HUES48 (cell line): ENCODE measurements at regions not wholly inside any gene's neighbourhood (a gene's known extent, or its start where the extent isn't known, plus 50 kb on each side); places are given as distances from the start of the nearest gene placed in this dataset.

Experiments
- H3K27ac ChIP-seq: one replicate; pipeline ENCODE4 v1.7.0; 2013; ENCODE audit warnings: low read depth, low read length, inconsistent platforms
- H3K27me3 ChIP-seq: 2 replicates; pipeline ENCODE4 v1.6.1; 2013; ENCODE audit warnings: mild to moderate bottlenecking, low read length; ENCODE audit not compliant: control insufficient read depth, insufficient read depth
- H3K36me3 ChIP-seq: 2 replicates; pipeline ENCODE4 v1.6.1; 2013; ENCODE audit warnings: low read length; ENCODE audit not compliant: control insufficient read depth, insufficient read depth
- H3K4me1 ChIP-seq: 2 replicates; pipeline ENCODE4 v1.6.1; 2013; ENCODE audit warnings: mild to moderate bottlenecking, low read length; ENCODE audit not compliant: control insufficient read depth, insufficient read depth
- H3K4me3 ChIP-seq: 2 replicates; pipeline ENCODE4 v1.5.1; 2013; ENCODE audit warnings: mild to moderate bottlenecking, low read depth, low read length
- H3K9ac ChIP-seq: 2 replicates; pipeline ENCODE4 v1.6.1; 2013; ENCODE audit warnings: mild to moderate bottlenecking, low read depth, low read length, moderate library complexity
- H3K9me3 ChIP-seq: 2 replicates; pipeline ENCODE4 v1.6.1; 2013; ENCODE audit warnings: low read length; ENCODE audit not compliant: control insufficient read depth, insufficient read depth

GRCh38 chr13:78428646-78429045, 174.7 kb downstream of the POU4F1 start:
- Histone ChIP-seq H3K9ac (no peak overlapping the region), H3K4me1 (peaks cover 20% of the 10 kb centered on the region), H3K27ac (no peak overlapping the region), H3K36me3 (no peaks in the 10 kb centered on the region), H3K9me3 (no peaks in the 10 kb centered on the region), H3K27me3 (no peaks in the 10 kb centered on the region), H3K4me3 (no peak overlapping the region)

GRCh38 chr13:78426183-78426582, 177.2 kb downstream of the POU4F1 start:
- Histone ChIP-seq H3K9ac (no peak overlapping the region), H3K36me3 (no peaks in the 10 kb centered on the region), H3K4me3 (no peak overlapping the region), H3K9me3 (no peaks in the 10 kb centered on the region), H3K27me3 (no peaks in the 10 kb centered on the region), H3K27ac (no peak overlapping the region), H3K4me1 (peaks cover 20% of the 10 kb centered on the region)

- Histone ChIP-seq H3K27me3 (no peaks in the 10 kb centered on the region), H3K4me3 (no peak overlapping the region), H3K4me1 (no peaks in the 10 kb centered on the region), H3K36me3 (no peaks in the 10 kb centered on the region), H3K9me3 (no peaks in the 10 kb centered on the region), H3K27ac (no peak overlapping the region), H3K9ac (no peak overlapping the region)
Observed at GRCh38 chr13:78420814-78421213, 182.5 kb downstream of the POU4F1 start.

- Histone ChIP-seq H3K4me1 (peaks cover 5% of the 10 kb centered on the region; the same call in 1 of the 2 replicates), H3K36me3 (no peaks in the 10 kb centered on the region), H3K27me3 (no peaks in the 10 kb centered on the region), H3K9ac (no peak overlapping the region), H3K9me3 (no peaks in the 10 kb centered on the region), H3K4me3 (no peak overlapping the region), H3K27ac (no peak overlapping the region)
Observed at GRCh38 chr13:78413887-78414553, 189.3 kb downstream of the POU4F1 start.

GRCh38 chr13:78410847-78411246, 192.5 kb downstream of the POU4F1 start:
- no peak overlapping the region for H3K27ac ChIP-seq

GRCh38 chr13:78410164-78410563, 193.2 kb downstream of the POU4F1 start:
- Histone ChIP-seq H3K4me3 (no peak overlapping the region), H3K27ac (no peak overlapping the region), H3K9ac (no peak overlapping the region), H3K9me3 (no peaks in the 10 kb centered on the region), H3K36me3 (no peaks in the 10 kb centered on the region), H3K4me1 (peaks cover 5% of the 10 kb centered on the region; the same call in 1 of the 2 replicates), H3K27me3 (no peaks in the 10 kb centered on the region)

More at GRCh38 chr13:78410847-78411246, 192.5 kb downstream of the POU4F1 start:
- Histone ChIP-seq H3K9ac (no peak overlapping the region), H3K27me3 (no peaks in the 10 kb centered on the region), H3K36me3 (no peaks in the 10 kb centered on the region), H3K4me1 (peaks cover 5% of the 10 kb centered on the region; the same call in 1 of the 2 replicates), H3K4me3 (no peak overlapping the region), H3K9me3 (no peaks in the 10 kb centered on the region)

- Histone ChIP-seq H3K4me1 (peaks cover 5% of the 10 kb centered on the region; the same call in 1 of the 2 replicates), H3K4me3 (no peak overlapping the region), H3K36me3 (no peaks in the 10 kb centered on the region)
Observed at GRCh38 chr13:78409172-78409571, 194.2 kb downstream of the POU4F1 start.

GRCh38 chr13:78404846-78405360, 198.4 kb downstream of the POU4F1 start:
- H3K4me3 ChIP-seq, result no peak overlapping the region
- no peaks in the 10 kb centered on the region for H3K27me3 ChIP-seq
- H3K9ac ChIP-seq, result no peak overlapping the region
- no peaks in the 10 kb centered on the region for H3K9me3 ChIP-seq
- H3K27ac ChIP-seq, result no peak overlapping the region
- H3K36me3 ChIP-seq, result no peaks in the 10 kb centered on the region
- H3K4me1 ChIP-seq, result peaks cover 8% of the 10 kb centered on the region

More at GRCh38 chr13:78409172-78409571, 194.2 kb downstream of the POU4F1 start:
- Histone ChIP-seq H3K27ac (no peak overlapping the region), H3K27me3 (no peaks in the 10 kb centered on the region), H3K9me3 (no peaks in the 10 kb centered on the region), H3K9ac (no peak overlapping the region)

GRCh38 chr13:78402708-78403400, 200.5 kb downstream of the POU4F1 start:
- Histone ChIP-seq H3K9me3 (no peaks in the 10 kb centered on the region), H3K9ac (no peak overlapping the region), H3K4me1 (peaks cover 3% of the 10 kb centered on the region; the same call in 1 of the 2 replicates), H3K27ac (no peak overlapping the region), H3K27me3 (no peaks in the 10 kb centered on the region), H3K4me3 (no peak overlapping the region), H3K36me3 (no peaks in the 10 kb centered on the region)

GRCh38 chr13:78401873-78402707, 201.3 kb downstream of the POU4F1 start:
- H3K9ac ChIP-seq, result no peak overlapping the region
- no peaks in the 10 kb centered on the region for H3K36me3 ChIP-seq
- H3K4me3 ChIP-seq, result no peak overlapping the region
- H3K9me3 ChIP-seq, result no peaks in the 10 kb centered on the region
- H3K4me1 ChIP-seq, result peaks cover 3% of the 10 kb centered on the region; the same call in 1 of the 2 replicates
- H3K27me3 ChIP-seq, result no peaks in the 10 kb centered on the region
- no peak overlapping the region for H3K27ac ChIP-seq
